ENCODE measurements at regions not wholly inside any gene's neighbourhood (a gene's known extent, or its start where the extent isn't known, plus 50 kb on each side); places are given as distances from the start of the nearest gene placed in this dataset.
"Not testable (repeated sequence)": the region's sequence is repeated elsewhere in the genome, so short reads cannot be mapped to it uniquely, and the experiment has no call there.

GRCh38 chr1:244297616-244298015 lies 154.1 kb downstream of the ADSS2 start:
- H3F3A ChIP-seq (ENCODE audit: insufficient read depth, low read length, poor library complexity, severe bottlenecking), result no peaks in the 10 kb centered on the region
- no peak overlapping the region for H3K4me3 ChIP-seq (ENCODE audit: low read length)
- no peak overlapping the region for H3K9ac ChIP-seq (ENCODE audit: low read length)
- H3K36me3 ChIP-seq (ENCODE audit: insufficient read depth, low read length), result no peaks in the 10 kb centered on the region
- no peak overlapping the region for H2AFZ ChIP-seq (ENCODE audit: low read depth, low read length)
- no peaks in the 10 kb centered on the region for H4K20me1 ChIP-seq (ENCODE audit: insufficient read depth)
- no peak overlapping the region for H3K4me2 ChIP-seq (ENCODE audit: low read length)
- H3K9me2 ChIP-seq (ENCODE audit: insufficient read depth, low read length), result no peaks in the 10 kb centered on the region
- no peaks in the 10 kb centered on the region for H3K79me2 ChIP-seq (replicated peaks; ENCODE audit: insufficient read depth, low read length)
- H3K9me3 ChIP-seq (ENCODE audit: low read length), result no peaks in the 10 kb centered on the region
- H3K27me3 ChIP-seq (ENCODE audit: insufficient read depth, low read depth, low read length), result no peaks in the 10 kb centered on the region
- H3K27ac ChIP-seq (ENCODE audit: low read length), result no peak overlapping the region
- TF ChIP-seq TAF1 (IDR thresholded peaks at IDR 0.05; ENCODE audit: low read depth), result no peak
- TF ChIP-seq POLR2AphosphoS5 (IDR thresholded peaks at IDR 0.05), result no peak

- H3F3A ChIP-seq (ENCODE audit: insufficient read depth, low read length, poor library complexity, severe bottlenecking); H3K79me2 ChIP-seq (replicated peaks; ENCODE audit: insufficient read depth, low read length); H2AFZ ChIP-seq (ENCODE audit: low read depth, low read length); H3K36me3 ChIP-seq (ENCODE audit: insufficient read depth, low read length); H3K27ac ChIP-seq (ENCODE audit: low read length); H3K4me3 ChIP-seq (ENCODE audit: low read length); H4K20me1 ChIP-seq (ENCODE audit: insufficient read depth); H3K9ac ChIP-seq (ENCODE audit: low read length); H3K9me3 ChIP-seq (ENCODE audit: low read length); H3K9me2 ChIP-seq (ENCODE audit: insufficient read depth, low read length); H3K4me2 ChIP-seq (ENCODE audit: low read length); H3K27me3 ChIP-seq (ENCODE audit: insufficient read depth, low read depth, low read length): not testable (repeated sequence)
These were observed 151.7 kb downstream of the ADSS2 start for GRCh38 chr1:244300029-244300375.

- Histone ChIP-seq H3K4me2 (ENCODE audit: low read length) (no peak overlapping the region), H2AFZ (ENCODE audit: low read depth, low read length) (no peak overlapping the region)
These were observed 150.0 kb downstream of the ADSS2 start for GRCh38 chr1:244301595-244302130.

More at GRCh38 chr1:244301595-244302130, 150.0 kb downstream of the ADSS2 start:
- no peaks in the 10 kb centered on the region for H3K9me2 ChIP-seq (ENCODE audit: insufficient read depth, low read length)
- H3K36me3 ChIP-seq (ENCODE audit: insufficient read depth, low read length), result no peaks in the 10 kb centered on the region
- H3K79me2 ChIP-seq (replicated peaks; ENCODE audit: insufficient read depth, low read length), result no peaks in the 10 kb centered on the region
- no peak overlapping the region for H3K4me3 ChIP-seq (ENCODE audit: low read length)
- no peak overlapping the region for H3K9ac ChIP-seq (ENCODE audit: low read length)
- no peaks in the 10 kb centered on the region for H3K27me3 ChIP-seq (ENCODE audit: insufficient read depth, low read depth, low read length)
- H4K20me1 ChIP-seq (ENCODE audit: insufficient read depth), result no peaks in the 10 kb centered on the region
- no peaks in the 10 kb centered on the region for H3K9me3 ChIP-seq (ENCODE audit: low read length)
- no peaks in the 10 kb centered on the region for H3F3A ChIP-seq (ENCODE audit: insufficient read depth, low read length, poor library complexity, severe bottlenecking)
- TF ChIP-seq REST (IDR thresholded peaks at IDR 0.05; ENCODE audit: borderline replicate concordance) (no peak), CTCF (IDR thresholded peaks at IDR 0.05; ENCODE audit: poor library complexity, severe bottlenecking) (no peak), POLR2AphosphoS5 (IDR thresholded peaks at IDR 0.05) (no peak), EZH2 (IDR thresholded peaks at IDR 0.05; ENCODE audit: borderline replicate concordance, insufficient read depth, low read length, poor library complexity, severe bottlenecking) (no peak), TAF1 (IDR thresholded peaks at IDR 0.05; ENCODE audit: low read depth) (no peak), SMC3 (conservative IDR thresholded peaks at IDR 0.05; ENCODE audit: poor library complexity) (no peak), RAD21 (conservative IDR thresholded peaks at IDR 0.05) (no peak), EP300 (conservative IDR thresholded peaks at IDR 0.05; ENCODE audit: poor library complexity, severe bottlenecking) (no peak), MXI1 (conservative IDR thresholded peaks at IDR 0.05; ENCODE audit: poor library complexity, severe bottlenecking) (no peak)
- H3K27ac ChIP-seq (ENCODE audit: low read length), result no peak overlapping the region
